Fibroblast of the aortic adventitia (primary cell): ENCODE measurements at regions not wholly inside any gene's neighbourhood (a gene's known extent, or its start where the extent isn't known, plus 50 kb on each side); places are given as distances from the start of the nearest gene placed in this dataset.

Experiments
- DNase-seq: peaks from one replicate; pipeline ENCODE4 v3.0.0-alpha.2; 2010; ENCODE audit warnings: low read depth
- H3K4me3 ChIP-seq: 2 replicates; pipeline ENCODE4 v1.5.1; 2011; ENCODE audit warnings: low read depth, mild to moderate bottlenecking, control low read depth, low read length, moderate library complexity
- CTCF ChIP-seq: IDR thresholded peaks from 2 replicates; pipeline ENCODE4 v1.5.1; 2011; ENCODE audit warnings: mild to moderate bottlenecking, low read length, control low read depth, inconsistent platforms; ENCODE audit not compliant: insufficient read depth

GRCh38 chr17:77636835-77637817, 321.4 kb upstream of the TNRC6C start:
- no peak for DNase-seq
- no peak overlapping the region for H3K4me3 ChIP-seq
- TF ChIP-seq CTCF: no peak

- no peak for DNase-seq
- no peak for TF ChIP-seq CTCF
- no peak overlapping the region for H3K4me3 ChIP-seq
Observed at GRCh38 chr17:77637818-77638575, 320.5 kb upstream of the TNRC6C start.

- no peak overlapping the region for H3K4me3 ChIP-seq
- no peak for DNase-seq
- TF ChIP-seq CTCF: no peak
Observed at GRCh38 chr17:77640252-77640651, 318.3 kb upstream of the TNRC6C start.

- DNase-seq: no peak
- H3K4me3 ChIP-seq: no peak overlapping the region
- no peak for TF ChIP-seq CTCF
Observed at GRCh38 chr17:77640916-77641605, 317.4 kb upstream of the TNRC6C start.

- H3K4me3 ChIP-seq: no peak overlapping the region
- no peak for DNase-seq
- TF ChIP-seq CTCF: no peak
Observed at GRCh38 chr17:77641718-77642117, 316.8 kb upstream of the TNRC6C start.

- H3K4me3 ChIP-seq: no peak overlapping the region
- no peak for DNase-seq
- TF ChIP-seq CTCF: no peak
Observed at GRCh38 chr17:77644181-77645071, 314.1 kb upstream of the TNRC6C start.
